ENCODE measurements at regions not wholly inside any gene's neighbourhood (a gene's known extent, or its start where the extent isn't known, plus 50 kb on each side); places are given as distances from the start of the nearest gene placed in this dataset.
"Not testable (repeated sequence)": the region's sequence is repeated elsewhere in the genome, so short reads cannot be mapped to it uniquely, and the experiment has no call there.

GRCh38 chr21:7948727-7949126 lies 2572.7 kb upstream of the TPTE start:
- H3K9me3 Mint-ChIP-seq; ATAC-seq; DNase-seq; H3K4me1 Mint-ChIP-seq (ENCODE audit: low read depth); H3K27me3 Mint-ChIP-seq (ENCODE audit: low read depth); H3K4me3 Mint-ChIP-seq: not testable (repeated sequence)
- H3K36me3 Mint-ChIP-seq (ENCODE audit: insufficient read depth), result peaks cover 11% of the 10 kb centered on the region

- ATAC-seq; H3K4me1 Mint-ChIP-seq (ENCODE audit: low read depth); H3K4me3 Mint-ChIP-seq; H3K27me3 Mint-ChIP-seq (ENCODE audit: low read depth); H3K9me3 Mint-ChIP-seq; DNase-seq: not testable (repeated sequence)
- H3K36me3 Mint-ChIP-seq (ENCODE audit: insufficient read depth), result peaks cover 15% of the 10 kb centered on the region
These were observed 2571.5 kb upstream of the TPTE start for GRCh38 chr21:7949882-7950281.

- Mint-ChIP-seq H3K4me3 (no peak overlapping the region), H3K4me1 (ENCODE audit: low read depth) (no peaks in the 10 kb centered on the region), H3K27me3 (ENCODE audit: low read depth) (no peaks in the 10 kb centered on the region), H3K36me3 (ENCODE audit: insufficient read depth) (peaks cover 17% of the 10 kb centered on the region), H3K9me3 (no peaks in the 10 kb centered on the region)
- DNase-seq, result no peak
- no peak for ATAC-seq
These were observed 2569.4 kb upstream of the TPTE start for GRCh38 chr21:7951854-7952519.

- H3K9me3 Mint-ChIP-seq, result no peaks in the 10 kb centered on the region
- DNase-seq (no peak), ATAC-seq (no peak)
- H3K4me1 Mint-ChIP-seq (ENCODE audit: low read depth), result no peaks in the 10 kb centered on the region
- peaks cover 14% of the 10 kb centered on the region for H3K36me3 Mint-ChIP-seq (ENCODE audit: insufficient read depth)
- no peaks in the 10 kb centered on the region for H3K27me3 Mint-ChIP-seq (ENCODE audit: low read depth)
- no peak overlapping the region for H3K4me3 Mint-ChIP-seq
These were observed 2568.7 kb upstream of the TPTE start for GRCh38 chr21:7952648-7953047.

- Mint-ChIP-seq H3K36me3 (ENCODE audit: insufficient read depth) (peaks cover 14% of the 10 kb centered on the region), H3K4me3 (no peak overlapping the region), H3K27me3 (ENCODE audit: low read depth) (no peaks in the 10 kb centered on the region), H3K9me3 (no peaks in the 10 kb centered on the region), H3K4me1 (ENCODE audit: low read depth) (no peaks in the 10 kb centered on the region)
- DNase-seq (no peak), ATAC-seq (no peak)
These were observed 2568.3 kb upstream of the TPTE start for GRCh38 chr21:7953058-7953457.

- H3K4me1 Mint-ChIP-seq (ENCODE audit: low read depth); H3K9me3 Mint-ChIP-seq; H3K27me3 Mint-ChIP-seq (ENCODE audit: low read depth); DNase-seq; ATAC-seq; H3K4me3 Mint-ChIP-seq: not testable (repeated sequence)
- peaks cover 14% of the 10 kb centered on the region for H3K36me3 Mint-ChIP-seq (ENCODE audit: insufficient read depth)
These were observed 2565.9 kb upstream of the TPTE start for GRCh38 chr21:7955358-7956073.

GRCh38 chr21:7956074-7956452 lies 2565.3 kb upstream of the TPTE start:
- H3K36me3 Mint-ChIP-seq (ENCODE audit: insufficient read depth), result peaks cover 14% of the 10 kb centered on the region
- H3K27me3 Mint-ChIP-seq (ENCODE audit: low read depth); H3K4me3 Mint-ChIP-seq; DNase-seq; H3K4me1 Mint-ChIP-seq (ENCODE audit: low read depth); ATAC-seq: not testable (repeated sequence)
- peaks cover 12% of the 10 kb centered on the region for H3K9me3 Mint-ChIP-seq

- not testable (repeated sequence) for ATAC-seq; H3K27me3 Mint-ChIP-seq (ENCODE audit: low read depth); DNase-seq; H3K4me1 Mint-ChIP-seq (ENCODE audit: low read depth); H3K4me3 Mint-ChIP-seq
- H3K36me3 Mint-ChIP-seq (ENCODE audit: insufficient read depth), result peaks cover 12% of the 10 kb centered on the region
- peaks cover 21% of the 10 kb centered on the region for H3K9me3 Mint-ChIP-seq
These were observed 2564.2 kb upstream of the TPTE start for GRCh38 chr21:7956998-7957712.

GRCh38 chr21:7957713-7958064 lies 2563.7 kb upstream of the TPTE start:
- H3K4me3 Mint-ChIP-seq, result no peak overlapping the region
- peaks cover 11% of the 10 kb centered on the region for H3K36me3 Mint-ChIP-seq (ENCODE audit: insufficient read depth)
- peaks cover 25% of the 10 kb centered on the region for H3K9me3 Mint-ChIP-seq
- no peaks in the 10 kb centered on the region for H3K27me3 Mint-ChIP-seq (ENCODE audit: low read depth)
- peak in 1 of 2 donors; percentile 27 for ATAC-seq
- DNase-seq, result no peak
- no peaks in the 10 kb centered on the region for H3K4me1 Mint-ChIP-seq (ENCODE audit: low read depth)

Data from activated T-cell treated with anti-CD3 and anti-CD28 coated beads, Interleukin-2, amount 50 U/mL, for 4 hours (primary cell).